Brain microvascular endothelial cell (primary cell): ENCODE measurements at regions not wholly inside any gene's neighbourhood (a gene's known extent, or its start where the extent isn't known, plus 50 kb on each side); places are given as distances from the start of the nearest gene placed in this dataset.

Experiments
- DNase-seq: peaks from one replicate; pipeline ENCODE4 v3.0.0-alpha.2; 2020
- H3K27ac ChIP-seq: fragments of 250-450 bp; sonication (Bioruptor Pico); 2 replicates; pipeline ENCODE4 v1.5.1; 2020; ENCODE audit warnings: mild to moderate bottlenecking, moderate library complexity
- H3K27me3 ChIP-seq: fragments of 250-450 bp; sonication (Bioruptor Pico); replicated peaks from 2 replicates; pipeline ENCODE4 v1.5.1; 2020; ENCODE audit warnings: mild to moderate bottlenecking
- H3K36me3 ChIP-seq: fragments of 250-450 bp; sonication (Bioruptor Pico); replicated peaks from 2 replicates; pipeline ENCODE4 v1.5.1; 2020; ENCODE audit warnings: mild to moderate bottlenecking
- H3K4me3 ChIP-seq: 2 replicates; pipeline ENCODE4 v1.5.1; 2011; ENCODE audit warnings: low read depth, mild to moderate bottlenecking, control low read depth, low read length, moderate library complexity
- CTCF ChIP-seq: IDR thresholded peaks from 2 replicates; pipeline ENCODE4 v1.5.1; 2011; ENCODE audit warnings: low read depth, mild to moderate bottlenecking, moderate library complexity, low read length, control low read depth, inconsistent platforms; ENCODE audit errors: missing control alignments
- in situ Hi-C: cut with HindIII; loops from 2 replicates; pipeline ENCODE4 v1.10.0; 2017; ENCODE audit warnings: low sequenced_read_pairs, low pct_ligation_motif_present

GRCh38 chr2:188217264-188217663 is 74.4 kb upstream of the GULP1 start:
- Histone ChIP-seq H3K36me3 (no peaks in the 10 kb centered on the region), H3K27ac (no peak overlapping the region), H3K27me3 (no peaks in the 10 kb centered on the region), H3K4me3 (no peak overlapping the region)
- in situ Hi-C loops: no loop called here
- TF ChIP-seq CTCF: no peak
- no peak for DNase-seq

- TF ChIP-seq CTCF: no peak
- H3K27me3 ChIP-seq: no peaks in the 10 kb centered on the region
- no peak overlapping the region for H3K4me3 ChIP-seq
- DNase-seq: no peak
- H3K27ac ChIP-seq: no peak overlapping the region
- H3K36me3 ChIP-seq: no peaks in the 10 kb centered on the region
- in situ Hi-C loops: no loop called here
Measured at GRCh38 chr2:188219541-188219940, 72.1 kb upstream of the GULP1 start.

- H3K4me3 ChIP-seq: no peak overlapping the region
- in situ Hi-C loops: no loop called here
- H3K36me3 ChIP-seq: no peaks in the 10 kb centered on the region
- H3K27me3 ChIP-seq: no peaks in the 10 kb centered on the region
- DNase-seq: no peak
- H3K27ac ChIP-seq: no peak overlapping the region
- no peak for TF ChIP-seq CTCF
Measured at GRCh38 chr2:188220535-188220934, 71.1 kb upstream of the GULP1 start.

GRCh38 chr2:188227713-188228112 is 64.0 kb upstream of the GULP1 start:
- H3K27me3 ChIP-seq: no peaks in the 10 kb centered on the region
- no peaks in the 10 kb centered on the region for H3K36me3 ChIP-seq
- no peak for TF ChIP-seq CTCF
- no peak overlapping the region for H3K4me3 ChIP-seq
- in situ Hi-C loops: no loop called here
- DNase-seq: no peak
- no peak overlapping the region for H3K27ac ChIP-seq

- Histone ChIP-seq H3K27ac (no peak overlapping the region), H3K36me3 (no peaks in the 10 kb centered on the region), H3K4me3 (no peak overlapping the region), H3K27me3 (no peaks in the 10 kb centered on the region)
- DNase-seq: no peak
- TF ChIP-seq CTCF: no peak
- in situ Hi-C loops: no loop called here
Measured at GRCh38 chr2:188235364-188235763, 56.3 kb upstream of the GULP1 start.

- TF ChIP-seq CTCF: no peak
- no peak overlapping the region for H3K4me3 ChIP-seq
- H3K36me3 ChIP-seq: no peaks in the 10 kb centered on the region
- H3K27me3 ChIP-seq: no peaks in the 10 kb centered on the region
- in situ Hi-C loops: no loop called here
- no peak overlapping the region for H3K27ac ChIP-seq
- DNase-seq: no peak
Measured at GRCh38 chr2:188238386-188238785, 53.3 kb upstream of the GULP1 start.
